ENCODE measurements at regions not wholly inside any gene's neighbourhood (a gene's known extent, or its start where the extent isn't known, plus 50 kb on each side); places are given as distances from the start of the nearest gene placed in this dataset.

DNA sequence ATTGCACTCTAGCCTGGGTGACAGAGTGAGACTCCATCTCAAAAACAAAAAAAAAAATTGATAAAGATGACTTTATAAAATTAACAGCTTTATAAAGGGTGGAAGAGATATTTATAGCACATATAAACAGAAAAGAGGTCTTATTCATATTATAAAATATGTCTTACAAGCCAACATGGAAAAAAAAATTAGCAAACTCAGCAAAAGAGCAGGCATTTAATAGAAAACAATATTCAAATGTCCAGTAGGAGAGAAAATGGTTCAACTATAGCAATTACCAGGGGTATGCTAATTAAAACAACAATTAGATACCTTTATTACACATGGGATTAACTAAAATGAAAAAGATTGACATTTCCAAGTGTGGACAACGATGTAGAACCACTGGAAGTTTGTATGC is 929.1 kb downstream of the REEP3 start:
- no peak overlapping the region for H3K4me3 ChIP-seq (ENCODE audit: low read depth, low read length, poor library complexity, severe bottlenecking)
- intact Hi-C loops (cut with micrococcal nuclease; ENCODE audit: unreplicated experiment): no loop called here
- DNase-seq (ENCODE audit: low spot score): no peak
- ChIA-PET POLR2A (ENCODE audit: low non-redundant PET) (no interaction called here), CTCF (no interaction called here)
- no peaks in the 10 kb centered on the region for H3K27me3 ChIP-seq (replicated peaks; ENCODE audit: insufficient read depth, low read depth, low read length, poor library complexity)
- H3K36me3 ChIP-seq (ENCODE audit: insufficient read depth, low read length, poor library complexity, severe bottlenecking): no peaks in the 10 kb centered on the region
- no TSS peak for BruUV-seq (replicated peaks)
- TF ChIP-seq, protein P1, sequence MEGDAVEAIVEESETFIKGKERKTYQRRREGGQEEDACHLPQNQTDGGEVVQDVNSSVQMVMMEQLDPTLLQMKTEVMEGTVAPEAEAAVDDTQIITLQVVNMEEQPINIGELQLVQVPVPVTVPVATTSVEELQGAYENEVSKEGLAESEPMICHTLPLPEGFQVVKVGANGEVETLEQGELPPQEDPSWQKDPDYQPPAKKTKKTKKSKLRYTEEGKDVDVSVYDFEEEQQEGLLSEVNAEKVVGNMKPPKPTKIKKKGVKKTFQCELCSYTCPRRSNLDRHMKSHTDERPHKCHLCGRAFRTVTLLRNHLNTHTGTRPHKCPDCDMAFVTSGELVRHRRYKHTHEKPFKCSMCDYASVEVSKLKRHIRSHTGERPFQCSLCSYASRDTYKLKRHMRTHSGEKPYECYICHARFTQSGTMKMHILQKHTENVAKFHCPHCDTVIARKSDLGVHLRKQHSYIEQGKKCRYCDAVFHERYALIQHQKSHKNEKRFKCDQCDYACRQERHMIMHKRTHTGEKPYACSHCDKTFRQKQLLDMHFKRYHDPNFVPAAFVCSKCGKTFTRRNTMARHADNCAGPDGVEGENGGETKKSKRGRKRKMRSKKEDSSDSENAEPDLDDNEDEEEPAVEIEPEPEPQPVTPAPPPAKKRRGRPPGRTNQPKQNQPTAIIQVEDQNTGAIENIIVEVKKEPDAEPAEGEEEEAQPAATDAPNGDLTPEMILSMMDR (conservative IDR thresholded peaks at IDR 0.05; ENCODE audit: low read depth, low read length): no peak
- no peak for TF ChIP-seq EZH2 (IDR thresholded peaks at IDR 0.05; ENCODE audit: borderline replicate concordance, low read depth, low read length, poor library complexity, severe bottlenecking)
- H3K9me3 ChIP-seq (ENCODE audit: low read depth, low read length, poor library complexity, severe bottlenecking): no peaks in the 10 kb centered on the region
- no peak overlapping the region for H3K27ac ChIP-seq (ENCODE audit: low read depth, low read length, poor library complexity, severe bottlenecking)
- H3K4me1 ChIP-seq (ENCODE audit: insufficient read depth, low read length, poor library complexity, severe bottlenecking): no peaks in the 10 kb centered on the region

DNA sequence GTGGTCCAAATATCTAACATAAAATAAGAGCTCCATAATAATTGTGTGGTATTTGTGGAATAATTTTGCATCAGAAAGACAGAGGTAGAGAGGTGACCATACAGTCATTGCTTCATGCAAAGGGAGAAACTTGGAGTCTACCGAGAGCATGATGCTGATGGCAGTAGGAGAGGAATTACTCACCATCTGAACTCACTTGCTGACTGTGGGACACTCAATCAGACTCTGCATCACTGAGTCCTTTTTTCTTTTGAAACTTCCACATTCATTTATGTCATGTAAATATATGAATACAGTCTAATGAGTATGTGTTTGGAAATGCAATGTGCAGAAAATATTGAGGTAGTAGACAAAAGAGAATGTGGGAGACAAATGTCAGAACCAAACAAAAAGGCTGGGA is 933.8 kb downstream of the REEP3 start:
- Histone ChIP-seq H3K4me3 (ENCODE audit: low read depth, low read length, poor library complexity, severe bottlenecking) (no peak overlapping the region), H3K36me3 (ENCODE audit: insufficient read depth, low read length, poor library complexity, severe bottlenecking) (no peaks in the 10 kb centered on the region), H3K27ac (ENCODE audit: low read depth, low read length, poor library complexity, severe bottlenecking) (no peak overlapping the region), H3K9me3 (ENCODE audit: low read depth, low read length, poor library complexity, severe bottlenecking) (no peaks in the 10 kb centered on the region), H3K27me3 (replicated peaks; ENCODE audit: insufficient read depth, low read depth, low read length, poor library complexity) (no peaks in the 10 kb centered on the region), H3K4me1 (ENCODE audit: insufficient read depth, low read length, poor library complexity, severe bottlenecking) (peaks cover 4% of the 10 kb centered on the region)
- no TSS peak for BruUV-seq (replicated peaks)
- TF ChIP-seq EZH2 (IDR thresholded peaks at IDR 0.05; ENCODE audit: borderline replicate concordance, low read depth, low read length, poor library complexity, severe bottlenecking): no peak
- TF ChIP-seq, protein P1 (conservative IDR thresholded peaks at IDR 0.05; ENCODE audit: low read depth, low read length): no peak
- ChIA-PET CTCF (no interaction called here), POLR2A (ENCODE audit: low non-redundant PET) (no interaction called here)
- intact Hi-C loops (cut with micrococcal nuclease; ENCODE audit: unreplicated experiment): no loop called here
- DNase-seq (ENCODE audit: low spot score): no peak

DNA sequence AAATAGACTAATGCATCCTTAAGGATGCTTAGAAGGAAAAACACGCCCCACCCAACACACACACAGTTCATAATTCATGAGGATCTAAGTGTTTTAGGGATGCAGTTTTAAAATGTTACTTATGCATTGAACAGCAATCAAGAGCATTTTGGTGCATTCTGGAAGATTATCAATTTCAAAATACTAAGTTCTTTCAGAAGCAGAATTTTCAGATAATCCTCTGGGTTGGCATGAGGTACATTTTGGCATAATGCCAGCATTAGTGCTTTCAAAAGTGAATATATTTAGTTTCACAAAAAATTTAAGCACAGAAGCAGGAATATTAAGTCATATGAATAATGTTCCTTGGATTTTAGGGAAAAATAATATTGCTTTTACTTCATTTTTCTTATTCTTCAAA is 937.1 kb downstream of the REEP3 start:
- no peak for TF ChIP-seq EZH2 (IDR thresholded peaks at IDR 0.05; ENCODE audit: borderline replicate concordance, low read depth, low read length, poor library complexity, severe bottlenecking)
- TF ChIP-seq, protein P1 (conservative IDR thresholded peaks at IDR 0.05; ENCODE audit: low read depth, low read length): no peak
- Histone ChIP-seq H3K4me1 (ENCODE audit: insufficient read depth, low read length, poor library complexity, severe bottlenecking) (peaks cover 4% of the 10 kb centered on the region), H3K27ac (ENCODE audit: low read depth, low read length, poor library complexity, severe bottlenecking) (no peak overlapping the region), H3K4me3 (ENCODE audit: low read depth, low read length, poor library complexity, severe bottlenecking) (no peak overlapping the region), H3K9me3 (ENCODE audit: low read depth, low read length, poor library complexity, severe bottlenecking) (no peaks in the 10 kb centered on the region), H3K27me3 (replicated peaks; ENCODE audit: insufficient read depth, low read depth, low read length, poor library complexity) (no peaks in the 10 kb centered on the region), H3K36me3 (ENCODE audit: insufficient read depth, low read length, poor library complexity, severe bottlenecking) (no peaks in the 10 kb centered on the region)
- BruUV-seq (replicated peaks): no TSS peak
- DNase-seq (ENCODE audit: low spot score): peak; percentile 4
- intact Hi-C loops (cut with micrococcal nuclease; ENCODE audit: unreplicated experiment): no loop called here
- CTCF ChIA-PET: no interaction called here
- POLR2A ChIA-PET (ENCODE audit: low non-redundant PET): no interaction called here

Data from A673 (cell line).